ENCODE measurements at regions not wholly inside any gene's neighbourhood (a gene's known extent, or its start where the extent isn't known, plus 50 kb on each side); places are given as distances from the start of the nearest gene placed in this dataset.

DNA sequence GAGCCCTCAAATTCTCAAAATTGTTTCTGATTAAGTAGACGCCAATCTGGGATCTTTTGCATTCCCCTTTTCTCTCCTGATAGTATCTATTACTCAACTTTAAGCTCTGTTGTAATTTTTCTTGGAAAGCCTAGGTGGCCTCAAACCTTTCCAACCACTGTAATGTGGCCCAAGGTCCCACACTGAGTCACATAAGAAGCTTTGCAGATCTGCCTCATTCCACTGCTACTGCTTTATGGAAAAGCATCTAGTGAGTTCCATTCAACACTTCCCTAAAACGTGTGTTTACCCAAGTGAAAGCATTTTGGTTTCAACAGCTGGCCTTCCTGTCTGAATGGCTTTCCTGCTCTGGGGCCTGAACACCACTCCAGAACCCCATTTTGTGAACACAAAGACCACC lies 493.6 kb upstream of the SPHKAP start:
- Histone ChIP-seq H3K36me3 (no peaks in the 10 kb centered on the region), H3K9me3 (no peaks in the 10 kb centered on the region), H3K4me1 (no peaks in the 10 kb centered on the region), H3K4me3 (no peak overlapping the region), H3K27me3 (no peaks in the 10 kb centered on the region), H3K27ac (no peak overlapping the region)
- no peak for DNase-seq
- no peak for TF ChIP-seq POLR2A (IDR thresholded peaks at IDR 0.05)
- TF ChIP-seq, protein P1, sequence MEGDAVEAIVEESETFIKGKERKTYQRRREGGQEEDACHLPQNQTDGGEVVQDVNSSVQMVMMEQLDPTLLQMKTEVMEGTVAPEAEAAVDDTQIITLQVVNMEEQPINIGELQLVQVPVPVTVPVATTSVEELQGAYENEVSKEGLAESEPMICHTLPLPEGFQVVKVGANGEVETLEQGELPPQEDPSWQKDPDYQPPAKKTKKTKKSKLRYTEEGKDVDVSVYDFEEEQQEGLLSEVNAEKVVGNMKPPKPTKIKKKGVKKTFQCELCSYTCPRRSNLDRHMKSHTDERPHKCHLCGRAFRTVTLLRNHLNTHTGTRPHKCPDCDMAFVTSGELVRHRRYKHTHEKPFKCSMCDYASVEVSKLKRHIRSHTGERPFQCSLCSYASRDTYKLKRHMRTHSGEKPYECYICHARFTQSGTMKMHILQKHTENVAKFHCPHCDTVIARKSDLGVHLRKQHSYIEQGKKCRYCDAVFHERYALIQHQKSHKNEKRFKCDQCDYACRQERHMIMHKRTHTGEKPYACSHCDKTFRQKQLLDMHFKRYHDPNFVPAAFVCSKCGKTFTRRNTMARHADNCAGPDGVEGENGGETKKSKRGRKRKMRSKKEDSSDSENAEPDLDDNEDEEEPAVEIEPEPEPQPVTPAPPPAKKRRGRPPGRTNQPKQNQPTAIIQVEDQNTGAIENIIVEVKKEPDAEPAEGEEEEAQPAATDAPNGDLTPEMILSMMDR (IDR thresholded peaks at IDR 0.05): no peak

DNA sequence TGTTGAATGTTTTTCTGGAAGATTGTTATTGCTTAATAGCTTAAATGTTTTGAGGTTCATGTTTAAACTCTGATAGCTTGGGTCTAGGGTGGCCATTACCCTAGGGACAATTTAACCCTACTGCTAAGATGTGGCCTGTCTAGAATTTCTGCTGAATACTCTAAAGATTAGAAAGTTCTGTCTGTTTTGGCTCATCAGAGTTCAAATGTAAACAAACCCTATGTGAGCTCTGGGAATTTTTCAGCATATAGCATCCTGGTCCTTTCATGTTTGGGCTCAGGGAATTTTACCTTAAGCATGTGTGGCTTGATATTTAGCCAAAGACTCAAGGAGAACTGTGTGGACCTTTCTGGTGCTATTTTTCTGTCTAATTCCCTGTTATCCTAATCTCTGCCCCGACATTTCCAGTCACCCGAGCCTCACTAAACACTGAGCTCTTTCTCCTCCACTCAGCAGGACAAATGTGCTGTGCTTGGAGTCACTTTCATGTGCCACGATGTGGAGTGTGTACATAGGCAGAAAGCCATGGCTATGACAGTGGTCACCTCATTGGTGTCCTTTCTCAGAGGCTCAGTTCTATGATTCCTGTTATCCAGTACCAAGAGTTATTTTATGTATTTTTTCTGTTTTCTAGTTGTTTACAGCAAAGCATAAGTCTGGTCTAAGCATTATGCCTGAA lies 492.5 kb upstream of the SPHKAP start:
- Histone ChIP-seq H3K36me3 (no peaks in the 10 kb centered on the region), H3K4me3 (no peak overlapping the region), H3K4me1 (no peaks in the 10 kb centered on the region), H3K9me3 (no peaks in the 10 kb centered on the region), H3K27ac (no peak overlapping the region), H3K27me3 (no peaks in the 10 kb centered on the region)
- DNase-seq: no peak
- TF ChIP-seq, protein P1 (IDR thresholded peaks at IDR 0.05): no peak
- TF ChIP-seq POLR2A (IDR thresholded peaks at IDR 0.05): no peak

GRCh38 chr2:228669690-228670089 lies 488.2 kb upstream of the SPHKAP start:
- no peak for DNase-seq
- TF ChIP-seq, protein P1 (IDR thresholded peaks at IDR 0.05): no peak
- no peak for TF ChIP-seq POLR2A (IDR thresholded peaks at IDR 0.05)
- H3K4me3 ChIP-seq: no peak overlapping the region
- H3K27ac ChIP-seq: no peak overlapping the region
- no peaks in the 10 kb centered on the region for H3K27me3 ChIP-seq
- H3K36me3 ChIP-seq: no peaks in the 10 kb centered on the region
- no peaks in the 10 kb centered on the region for H3K9me3 ChIP-seq
- no peaks in the 10 kb centered on the region for H3K4me1 ChIP-seq

GRCh38 chr2:228665232-228665631 lies 483.7 kb upstream of the SPHKAP start:
- H3K36me3 ChIP-seq: no peaks in the 10 kb centered on the region
- H3K4me3 ChIP-seq: no peak overlapping the region
- TF ChIP-seq, protein P1 (IDR thresholded peaks at IDR 0.05): no peak
- TF ChIP-seq POLR2A (IDR thresholded peaks at IDR 0.05): no peak
- H3K4me1 ChIP-seq: no peaks in the 10 kb centered on the region
- DNase-seq: no peak
- no peaks in the 10 kb centered on the region for H3K9me3 ChIP-seq
- H3K27ac ChIP-seq: no peak overlapping the region
- no peaks in the 10 kb centered on the region for H3K27me3 ChIP-seq

GRCh38 chr2:228658998-228659397 lies 477.5 kb upstream of the SPHKAP start:
- H3K4me1 ChIP-seq: no peaks in the 10 kb centered on the region
- no peak for DNase-seq
- H3K27ac ChIP-seq: no peak overlapping the region
- TF ChIP-seq POLR2A (IDR thresholded peaks at IDR 0.05): no peak
- TF ChIP-seq, protein P1 (IDR thresholded peaks at IDR 0.05): no peak
- H3K36me3 ChIP-seq: no peaks in the 10 kb centered on the region
- no peak overlapping the region for H3K4me3 ChIP-seq
- no peaks in the 10 kb centered on the region for H3K9me3 ChIP-seq
- H3K27me3 ChIP-seq: no peaks in the 10 kb centered on the region

Measured in Peyer's patch (tissue), 4 donors.